Peyer's patch (tissue), 4 donors: ENCODE measurements at regions not wholly inside any gene's neighbourhood (a gene's known extent, or its start where the extent isn't known, plus 50 kb on each side); places are given as distances from the start of the nearest gene placed in this dataset.

ENCODE experiments used
- POLR2A ChIP-seq, 2 donors: fragments of 450-650 bp; IDR thresholded peaks; one replicate each; pipeline ENCODE4 v1.5.1; 2017; ENCODE audit warnings: antibody characterized with exemption in 2 of 2, mild to moderate bottlenecking in 2 of 2, moderate library complexity in 2 of 2
- TF ChIP-seq, protein P1 (sequence below), 6 experiments: fragments of 450-650 bp in 4 of 6; fragments of 200-600 bp in 2 of 6; sonication (generic) in 1 of 6; IDR thresholded peaks; one replicate each; pipeline ENCODE4 v1.5.1; 2017 to 2019; ENCODE audit warnings: antibody characterized with exemption in 6 of 6, mild to moderate bottlenecking in 3 of 6, moderate library complexity in 1 of 6

DNA sequence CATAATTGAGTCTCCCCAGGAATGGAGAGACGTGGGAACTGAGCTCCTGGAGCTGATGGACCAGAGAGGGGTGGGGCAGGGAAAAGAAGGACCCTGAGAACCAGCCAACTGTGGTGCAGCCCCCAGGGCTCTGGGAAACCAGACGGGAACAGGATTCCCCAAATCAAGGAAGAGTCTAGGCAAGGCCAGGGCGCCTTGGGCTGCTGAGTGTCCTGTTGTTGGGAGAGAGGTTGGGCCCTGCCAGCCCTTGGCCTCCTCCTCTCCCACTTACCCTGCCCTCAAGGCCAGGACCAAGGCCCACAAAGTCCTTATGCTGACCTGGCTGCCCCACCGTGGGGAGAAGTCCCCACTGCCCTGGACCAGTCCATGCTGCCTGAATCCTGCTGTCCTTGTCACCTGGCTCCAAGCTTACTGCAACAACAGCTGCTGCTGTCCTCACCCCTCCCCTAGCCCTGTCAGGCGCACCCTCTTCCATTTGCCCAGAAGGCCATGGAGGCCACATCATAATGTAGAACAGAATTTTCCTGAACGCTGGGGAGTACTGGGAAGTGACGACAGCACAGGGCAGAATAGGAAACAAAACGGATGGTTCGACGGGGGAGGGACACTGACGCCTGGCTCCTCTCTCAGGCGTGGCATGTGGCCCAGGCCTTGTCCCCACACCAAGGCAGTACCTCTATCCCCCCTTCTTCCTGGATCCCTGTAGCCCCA is 132.9 kb upstream of the ZMIZ1 start:
- no peak for TF ChIP-seq POLR2A (IDR thresholded peaks at IDR 0.05)
- TF ChIP-seq, protein P1, sequence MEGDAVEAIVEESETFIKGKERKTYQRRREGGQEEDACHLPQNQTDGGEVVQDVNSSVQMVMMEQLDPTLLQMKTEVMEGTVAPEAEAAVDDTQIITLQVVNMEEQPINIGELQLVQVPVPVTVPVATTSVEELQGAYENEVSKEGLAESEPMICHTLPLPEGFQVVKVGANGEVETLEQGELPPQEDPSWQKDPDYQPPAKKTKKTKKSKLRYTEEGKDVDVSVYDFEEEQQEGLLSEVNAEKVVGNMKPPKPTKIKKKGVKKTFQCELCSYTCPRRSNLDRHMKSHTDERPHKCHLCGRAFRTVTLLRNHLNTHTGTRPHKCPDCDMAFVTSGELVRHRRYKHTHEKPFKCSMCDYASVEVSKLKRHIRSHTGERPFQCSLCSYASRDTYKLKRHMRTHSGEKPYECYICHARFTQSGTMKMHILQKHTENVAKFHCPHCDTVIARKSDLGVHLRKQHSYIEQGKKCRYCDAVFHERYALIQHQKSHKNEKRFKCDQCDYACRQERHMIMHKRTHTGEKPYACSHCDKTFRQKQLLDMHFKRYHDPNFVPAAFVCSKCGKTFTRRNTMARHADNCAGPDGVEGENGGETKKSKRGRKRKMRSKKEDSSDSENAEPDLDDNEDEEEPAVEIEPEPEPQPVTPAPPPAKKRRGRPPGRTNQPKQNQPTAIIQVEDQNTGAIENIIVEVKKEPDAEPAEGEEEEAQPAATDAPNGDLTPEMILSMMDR (IDR thresholded peaks at IDR 0.05) = no peak
